HFFc6 (cell line): ENCODE measurements at regions not wholly inside any gene's neighbourhood (a gene's known extent, or its start where the extent isn't known, plus 50 kb on each side); places are given as distances from the start of the nearest gene placed in this dataset.

Experiments used
- DNase-seq: peaks from one replicate; pipeline ENCODE4 v3.0.0-alpha.2; 2018
- H3K27ac Mint-ChIP-seq: 2 replicates; pipeline ENCODE4 v1.8.0; 2020; ENCODE audit warnings: mild to moderate bottlenecking, mixed read lengths
- H3K27me3 Mint-ChIP-seq: 2 replicates; pipeline ENCODE4 v1.8.0; 2021; ENCODE audit warnings: mild to moderate bottlenecking, moderate library complexity, mixed read lengths; ENCODE audit not compliant: insufficient read depth
- H3K36me3 Mint-ChIP-seq: 2 replicates; pipeline ENCODE4 v1.8.0; 2021; ENCODE audit warnings: low read depth, mixed read lengths
- H3K4me1 Mint-ChIP-seq: 2 replicates; pipeline ENCODE4 v1.8.0; 2020; ENCODE audit warnings: low read depth, mixed read lengths
- H3K4me3 Mint-ChIP-seq: 2 replicates; pipeline ENCODE4 v1.8.0; 2020; ENCODE audit warnings: mild to moderate bottlenecking, moderate library complexity, mixed read lengths
- H3K9me3 Mint-ChIP-seq: 2 replicates; pipeline ENCODE4 v1.8.0; 2020; ENCODE audit warnings: mild to moderate bottlenecking, mixed read lengths
- CTCF ChIP-seq: fragments of 200-600 bp; sonication (generic); IDR thresholded peaks from 2 replicates; pipeline ENCODE4 v1.5.0; 2021; ENCODE audit warnings: antibody characterized with exemption, mild to moderate bottlenecking

GRCh38 chr16:26672206-26672605 lies 394.5 kb upstream of the C16orf82 start:
- Mint-ChIP-seq H3K36me3 (no peaks in the 10 kb centered on the region), H3K27ac (no peak overlapping the region), H3K4me1 (no peaks in the 10 kb centered on the region), H3K4me3 (no peak overlapping the region), H3K9me3 (peaks cover 26% of the 10 kb centered on the region), H3K27me3 (peaks cover 1% of the 10 kb centered on the region)
- no peak for TF ChIP-seq CTCF
- DNase-seq = no peak

GRCh38 chr16:26673011-26673410 lies 393.7 kb upstream of the C16orf82 start:
- Mint-ChIP-seq H3K27ac (no peak overlapping the region), H3K36me3 (no peaks in the 10 kb centered on the region), H3K4me3 (no peak overlapping the region), H3K27me3 (peaks cover 1% of the 10 kb centered on the region), H3K4me1 (no peaks in the 10 kb centered on the region), H3K9me3 (peaks cover 27% of the 10 kb centered on the region)
- DNase-seq = no peak
- TF ChIP-seq CTCF = no peak

GRCh38 chr16:26680671-26681070 lies 386.1 kb upstream of the C16orf82 start:
- no peak overlapping the region for H3K27ac Mint-ChIP-seq
- H3K27me3 Mint-ChIP-seq = no peaks in the 10 kb centered on the region; the same call in 1 of the 2 replicates
- peaks cover 6% of the 10 kb centered on the region for H3K9me3 Mint-ChIP-seq
- no peaks in the 10 kb centered on the region for H3K4me1 Mint-ChIP-seq
- H3K4me3 Mint-ChIP-seq = no peak overlapping the region
- TF ChIP-seq CTCF = no peak
- no peak for DNase-seq
- no peaks in the 10 kb centered on the region for H3K36me3 Mint-ChIP-seq

- TF ChIP-seq CTCF = no peak
- Mint-ChIP-seq H3K36me3 (no peaks in the 10 kb centered on the region; the same call in 1 of the 2 replicates), H3K27me3 (peaks cover 3% of the 10 kb centered on the region), H3K27ac (no peak overlapping the region), H3K9me3 (peaks cover 13% of the 10 kb centered on the region), H3K4me1 (no peaks in the 10 kb centered on the region), H3K4me3 (no peak overlapping the region)
- no peak for DNase-seq
Measured at GRCh38 chr16:26688105-26688504, 378.6 kb upstream of the C16orf82 start.

- DNase-seq = no peak
- Mint-ChIP-seq H3K36me3 (no peaks in the 10 kb centered on the region; the same call in 1 of the 2 replicates), H3K27ac (no peak overlapping the region), H3K4me1 (no peaks in the 10 kb centered on the region), H3K4me3 (no peak overlapping the region), H3K27me3 (peaks cover 3% of the 10 kb centered on the region), H3K9me3 (peaks cover 17% of the 10 kb centered on the region)
- TF ChIP-seq CTCF = no peak
Measured at GRCh38 chr16:26688699-26689098, 378.0 kb upstream of the C16orf82 start.

- Mint-ChIP-seq H3K36me3 (no peaks in the 10 kb centered on the region; the same call in 1 of the 2 replicates), H3K27me3 (peaks cover 8% of the 10 kb centered on the region; the same call in 1 of the 2 replicates), H3K4me1 (no peaks in the 10 kb centered on the region), H3K9me3 (peaks cover 41% of the 10 kb centered on the region), H3K27ac (no peak overlapping the region), H3K4me3 (no peak overlapping the region)
- TF ChIP-seq CTCF = no peak
- DNase-seq = no peak
Measured at GRCh38 chr16:26692658-26693057, 374.1 kb upstream of the C16orf82 start.
